DND-41 (cell line): ENCODE measurements at regions not wholly inside any gene's neighbourhood (a gene's known extent, or its start where the extent isn't known, plus 50 kb on each side); places are given as distances from the start of the nearest gene placed in this dataset.

Experiments
- ATAC-seq: fragments of 200-7000 bp; cut with Tn5 transposase; 3 replicates; pipeline ENCODE4 v1.9.1; 2021; ENCODE audit warnings: low read depth; ENCODE audit not compliant: insufficient read depth
- DNase-seq: peaks from one replicate; pipeline ENCODE4 v3.0.0-alpha.2; 2020
- H2AFZ ChIP-seq: 2 replicates; pipeline ENCODE4 v1.6.0; 2012; ENCODE audit warnings: low read depth, low read length
- H3K27ac ChIP-seq: 2 replicates; pipeline ENCODE4 v1.5.1; 2012; ENCODE audit warnings: low read length, inconsistent platforms
- H3K27me3 ChIP-seq: fragments of 200-600 bp; sonication (generic); 2 replicates; pipeline ENCODE4 v1.6.0; 2012; ENCODE audit warnings: low read length, mild to moderate bottlenecking, inconsistent platforms; ENCODE audit not compliant: insufficient read depth, poor library complexity
- H3K36me3 ChIP-seq: 2 replicates; pipeline ENCODE4 v1.5.1; 2012; ENCODE audit warnings: low read length, inconsistent platforms; ENCODE audit not compliant: insufficient read depth
- H3K4me1 ChIP-seq: 2 replicates; pipeline ENCODE4 v1.5.1; 2012; ENCODE audit warnings: mild to moderate bottlenecking, low read length; ENCODE audit not compliant: insufficient read depth
- H3K4me2 ChIP-seq: 2 replicates; pipeline ENCODE4 v1.6.0; 2012; ENCODE audit warnings: mild to moderate bottlenecking, moderate library complexity, low read length, inconsistent platforms; ENCODE audit not compliant: insufficient read depth
- H3K4me3 ChIP-seq, 2 experiments: fragments of 200-600 bp in 1 of 2; shearing (Covaris generic) in 1 of 2; 2 replicates each; pipeline ENCODE4 v1.5.1; 2012 to 2016; ENCODE audit warnings: inconsistent platforms in 2 of 2, low read length in 2 of 2, mild to moderate bottlenecking in 2 of 2, low read depth in 1 of 2, moderate library complexity in 1 of 2
- H3K79me2 ChIP-seq: 2 replicates; pipeline ENCODE4 v1.6.0; 2012; ENCODE audit warnings: low read length, inconsistent platforms; ENCODE audit not compliant: insufficient read depth
- H3K9ac ChIP-seq: 2 replicates; pipeline ENCODE4 v1.6.0; 2012; ENCODE audit warnings: low read depth, mild to moderate bottlenecking, inconsistent platforms, low read length, moderate library complexity
- H3K9me3 ChIP-seq: 2 replicates; pipeline ENCODE4 v1.5.1; 2012; ENCODE audit warnings: low read length, moderate library complexity, mild to moderate bottlenecking, inconsistent platforms; ENCODE audit not compliant: insufficient read depth, severe bottlenecking
- H4K20me1 ChIP-seq: 2 replicates; pipeline ENCODE4 v1.6.0; 2012; ENCODE audit warnings: low read length; ENCODE audit not compliant: insufficient read depth
- EZH2 ChIP-seq: IDR thresholded peaks from 3 replicates; pipeline ENCODE4 v1.6.1; 2012; ENCODE audit warnings: borderline replicate concordance, low read depth, mild to moderate bottlenecking, moderate library complexity, low read length, inconsistent platforms; ENCODE audit not compliant: severe bottlenecking
- TF ChIP-seq, protein P1 (sequence below): IDR thresholded peaks from 2 replicates; pipeline ENCODE4 v1.5.1; 2012; ENCODE audit warnings: borderline replicate concordance, low read length, moderate library complexity, mild to moderate bottlenecking; ENCODE audit not compliant: poor library complexity, severe bottlenecking; ENCODE audit errors: extremely low read depth

DNA sequence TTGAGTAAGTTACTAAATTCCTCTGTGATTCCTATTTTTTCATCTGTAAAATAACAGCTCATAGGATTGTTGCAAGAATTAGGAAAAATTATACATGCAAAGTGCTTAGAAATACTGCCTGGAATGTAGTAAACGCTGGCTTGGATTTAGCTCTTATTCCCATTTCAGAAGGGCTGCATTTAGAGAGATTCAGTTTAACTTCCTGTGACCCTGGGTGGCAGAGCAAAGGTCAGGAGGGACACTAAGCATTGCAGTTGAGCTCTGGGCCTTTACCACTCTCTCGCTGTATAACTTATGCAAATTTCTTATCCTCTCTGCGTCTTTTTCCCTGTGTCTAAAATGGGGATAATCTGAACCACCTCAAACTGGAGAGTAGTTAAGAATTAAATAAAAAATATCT is 241.0 kb upstream of the POU3F1 start:
- Histone ChIP-seq H3K79me2 (no peaks in the 10 kb centered on the region), H3K9me3 (no peaks in the 10 kb centered on the region), H2AFZ (no peak overlapping the region), H3K4me1 (no peaks in the 10 kb centered on the region), H4K20me1 (no peaks in the 10 kb centered on the region), H3K4me2 (no peak overlapping the region), H3K9ac (no peak overlapping the region), H3K36me3 (no peaks in the 10 kb centered on the region), H3K27me3 (peaks cover 15% of the 10 kb centered on the region), H3K27ac (no peak overlapping the region), H3K4me3 (no peak overlapping the region)
- TF ChIP-seq EZH2, result no peak
- TF ChIP-seq, protein P1, sequence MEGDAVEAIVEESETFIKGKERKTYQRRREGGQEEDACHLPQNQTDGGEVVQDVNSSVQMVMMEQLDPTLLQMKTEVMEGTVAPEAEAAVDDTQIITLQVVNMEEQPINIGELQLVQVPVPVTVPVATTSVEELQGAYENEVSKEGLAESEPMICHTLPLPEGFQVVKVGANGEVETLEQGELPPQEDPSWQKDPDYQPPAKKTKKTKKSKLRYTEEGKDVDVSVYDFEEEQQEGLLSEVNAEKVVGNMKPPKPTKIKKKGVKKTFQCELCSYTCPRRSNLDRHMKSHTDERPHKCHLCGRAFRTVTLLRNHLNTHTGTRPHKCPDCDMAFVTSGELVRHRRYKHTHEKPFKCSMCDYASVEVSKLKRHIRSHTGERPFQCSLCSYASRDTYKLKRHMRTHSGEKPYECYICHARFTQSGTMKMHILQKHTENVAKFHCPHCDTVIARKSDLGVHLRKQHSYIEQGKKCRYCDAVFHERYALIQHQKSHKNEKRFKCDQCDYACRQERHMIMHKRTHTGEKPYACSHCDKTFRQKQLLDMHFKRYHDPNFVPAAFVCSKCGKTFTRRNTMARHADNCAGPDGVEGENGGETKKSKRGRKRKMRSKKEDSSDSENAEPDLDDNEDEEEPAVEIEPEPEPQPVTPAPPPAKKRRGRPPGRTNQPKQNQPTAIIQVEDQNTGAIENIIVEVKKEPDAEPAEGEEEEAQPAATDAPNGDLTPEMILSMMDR, result no peak
- DNase-seq (no peak), ATAC-seq (no peak)

DNA sequence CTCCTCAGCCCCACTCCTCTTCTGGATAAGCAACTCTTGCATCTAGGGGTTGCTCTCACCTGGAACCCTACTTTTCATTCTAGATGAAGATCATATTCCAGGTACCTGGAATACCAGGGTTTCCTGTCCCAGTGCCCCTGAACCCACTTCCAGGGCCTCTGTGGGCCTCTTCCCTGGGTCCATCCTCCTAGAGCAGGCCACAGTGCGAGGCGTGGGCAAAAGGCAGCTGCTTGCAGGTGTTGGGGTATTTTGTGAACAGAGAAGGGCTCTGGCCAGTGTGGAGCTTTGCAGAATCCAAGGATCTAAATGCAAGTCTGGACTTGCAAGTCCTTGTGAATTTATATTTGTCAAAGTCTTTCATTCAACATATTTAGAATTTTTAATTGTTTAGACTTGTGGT is 240.4 kb upstream of the POU3F1 start:
- no peak overlapping the region for H3K27ac ChIP-seq
- no peak overlapping the region for H3K4me3 ChIP-seq
- peaks cover 15% of the 10 kb centered on the region for H3K27me3 ChIP-seq
- H3K9me3 ChIP-seq, result no peaks in the 10 kb centered on the region
- no peak overlapping the region for H2AFZ ChIP-seq
- DNase-seq (no peak), ATAC-seq (no peak)
- H4K20me1 ChIP-seq, result no peaks in the 10 kb centered on the region
- H3K9ac ChIP-seq, result no peak overlapping the region
- TF ChIP-seq EZH2, result no peak
- TF ChIP-seq, protein P1, result no peak
- H3K4me2 ChIP-seq, result no peak overlapping the region
- H3K4me1 ChIP-seq, result no peaks in the 10 kb centered on the region
- H3K79me2 ChIP-seq, result no peaks in the 10 kb centered on the region
- no peaks in the 10 kb centered on the region for H3K36me3 ChIP-seq

DNA sequence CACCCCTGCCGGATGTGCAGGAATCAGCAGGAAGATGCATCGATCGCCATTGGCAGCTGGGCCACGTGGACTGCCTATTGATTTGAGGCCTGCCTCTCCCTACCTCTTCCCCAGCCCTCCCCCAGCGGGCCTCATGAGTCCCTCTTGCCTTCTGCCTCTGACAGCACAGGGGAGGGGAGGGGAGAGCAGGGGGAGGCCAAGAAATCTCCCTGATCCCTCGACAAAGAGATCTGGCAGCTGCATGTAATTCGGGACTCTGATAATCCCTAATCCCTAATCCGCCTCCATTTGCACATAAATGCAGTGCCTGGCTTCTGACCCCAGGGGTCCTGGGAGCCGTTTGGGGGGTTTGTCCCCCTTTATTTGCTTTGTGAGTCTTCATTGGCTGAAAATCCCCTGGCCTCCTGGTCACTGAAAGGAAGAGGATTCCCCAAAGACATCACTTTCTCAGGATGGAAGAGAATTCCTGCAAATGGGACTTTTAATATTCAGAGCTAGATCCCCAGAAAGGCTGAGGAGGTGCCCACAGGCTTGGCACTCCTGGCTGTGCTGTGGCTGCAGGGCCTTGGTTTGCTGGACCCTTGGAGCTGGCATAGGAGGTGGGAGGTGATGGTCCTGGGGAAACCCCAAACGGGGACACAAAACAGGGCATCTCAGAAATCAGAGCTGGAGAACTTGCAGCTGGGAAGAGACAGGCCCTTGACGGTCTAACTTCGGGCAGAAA is 239.4 kb upstream of the POU3F1 start:
- ATAC-seq (no peak), DNase-seq (no peak)
- no peak overlapping the region for H2AFZ ChIP-seq
- H3K9me3 ChIP-seq, result no peaks in the 10 kb centered on the region
- no peaks in the 10 kb centered on the region for H4K20me1 ChIP-seq
- H3K79me2 ChIP-seq, result no peaks in the 10 kb centered on the region
- no peak overlapping the region for H3K4me3 ChIP-seq
- H3K27ac ChIP-seq, result no peak overlapping the region
- H3K4me2 ChIP-seq, result no peak overlapping the region
- TF ChIP-seq, protein P1, result no peak
- TF ChIP-seq EZH2, result no peak
- H3K36me3 ChIP-seq, result no peaks in the 10 kb centered on the region
- peaks cover 15% of the 10 kb centered on the region for H3K27me3 ChIP-seq
- no peak overlapping the region for H3K9ac ChIP-seq
- no peaks in the 10 kb centered on the region for H3K4me1 ChIP-seq

DNA sequence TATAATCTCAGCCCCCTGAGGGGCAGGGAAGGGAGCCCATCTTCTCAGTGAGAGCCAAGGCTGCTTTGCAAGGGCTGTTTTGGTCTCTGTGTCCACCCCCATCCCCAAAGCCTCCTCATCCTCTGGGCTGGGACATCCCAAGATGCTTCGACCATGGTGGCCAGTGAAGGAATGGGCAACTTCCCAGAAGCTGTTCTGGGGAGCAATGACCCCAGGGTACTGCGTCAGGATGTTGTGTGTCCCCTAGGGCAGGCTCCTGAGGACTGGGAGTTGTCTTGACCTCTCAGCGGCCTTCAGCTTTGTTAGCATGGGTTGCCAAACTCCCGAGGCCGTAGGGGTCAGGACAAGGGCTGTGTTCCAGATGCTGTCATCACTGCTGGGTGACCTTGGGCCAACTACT is 238.4 kb upstream of the POU3F1 start:
- Histone ChIP-seq H3K36me3 (no peaks in the 10 kb centered on the region), H3K79me2 (no peaks in the 10 kb centered on the region), H3K4me3 (no peak overlapping the region), H3K4me1 (no peaks in the 10 kb centered on the region), H3K27ac (no peak overlapping the region), H3K27me3 (peaks cover 11% of the 10 kb centered on the region), H2AFZ (no peak overlapping the region), H3K4me2 (no peak overlapping the region), H4K20me1 (no peaks in the 10 kb centered on the region), H3K9ac (no peak overlapping the region), H3K9me3 (no peaks in the 10 kb centered on the region)
- no peak for DNase-seq
- ATAC-seq, result no peak
- TF ChIP-seq EZH2, result no peak
- TF ChIP-seq, protein P1, result no peak
